Hepatocyte (in vitro differentiated cells): ENCODE measurements at regions not wholly inside any gene's neighbourhood (a gene's known extent, or its start where the extent isn't known, plus 50 kb on each side); places are given as distances from the start of the nearest gene placed in this dataset.

Source experiments
- CTCF ChIP-seq: fragments of 200-600 bp; sonication (generic); IDR thresholded peaks from 2 replicates; pipeline ENCODE4 v1.5.1; 2016; ENCODE audit warnings: antibody characterized with exemption, mild to moderate bottlenecking; ENCODE audit not compliant: poor library complexity
- EZH2phosphoT487 ChIP-seq: fragments of 200-600 bp; sonication (generic); IDR thresholded peaks from one replicate; pipeline ENCODE4 v1.6.1; 2018; ENCODE audit warnings: antibody characterized with exemption, mild to moderate bottlenecking, low read depth, moderate library complexity; ENCODE audit not compliant: unreplicated experiment, severe bottlenecking

- TF ChIP-seq CTCF (no peak), EZH2phosphoT487 (no peak)
Observed at GRCh38 chr18:42326752-42327151, 371.7 kb downstream of the PIK3C3 start.
